DMS153 treated with DMSO at 0.1 percent for 48 hours (cell line): ENCODE measurements at regions not wholly inside any gene's neighbourhood (a gene's known extent, or its start where the extent isn't known, plus 50 kb on each side); places are given as distances from the start of the nearest gene placed in this dataset.

Experiments
- DNase-seq: peaks from one replicate; lab custom pipeline; 2025; ENCODE audit not compliant: unreplicated experiment; lab: John Stamatoyannopoulos, UW

- DNase-seq: no peak
Observed at GRCh38 chr2:168373468-168373867, 82.6 kb upstream of the CERS6 start.

- DNase-seq: no peak
Observed at GRCh38 chr2:168375195-168375798, 80.8 kb upstream of the CERS6 start.

GRCh38 chr2:168378960-168379669 lies 77.0 kb upstream of the CERS6 start:
- no peak for DNase-seq

GRCh38 chr2:168380500-168380899 lies 75.6 kb upstream of the CERS6 start:
- DNase-seq: no peak

- DNase-seq: no peak
Observed at GRCh38 chr2:168392024-168392423, 64.0 kb upstream of the CERS6 start.

- DNase-seq: no peak
Observed at GRCh38 chr2:168392797-168393196, 63.3 kb upstream of the CERS6 start.

- DNase-seq: no peak
Observed at GRCh38 chr2:168394262-168394661, 61.8 kb upstream of the CERS6 start.

- DNase-seq: no peak
Observed at GRCh38 chr2:168396131-168396530, 59.9 kb upstream of the CERS6 start.

GRCh38 chr2:168397629-168398028 lies 58.4 kb upstream of the CERS6 start:
- DNase-seq: no peak

- DNase-seq: no peak
Observed at GRCh38 chr2:168401048-168401556, 55.0 kb upstream of the CERS6 start.

GRCh38 chr2:168401771-168402170 lies 54.3 kb upstream of the CERS6 start:
- no peak for DNase-seq

- DNase-seq: no peak
Observed at GRCh38 chr2:168402531-168402930, 53.5 kb upstream of the CERS6 start.

GRCh38 chr2:168403736-168404135 lies 52.3 kb upstream of the CERS6 start:
- DNase-seq: no peak

- no peak for DNase-seq
Observed at GRCh38 chr2:168404764-168405163, 51.3 kb upstream of the CERS6 start.
